Esophagus muscularis mucosa (tissue), 4 donors: ENCODE measurements at regions not wholly inside any gene's neighbourhood (a gene's known extent, or its start where the extent isn't known, plus 50 kb on each side); places are given as distances from the start of the nearest gene placed in this dataset.

ENCODE experiments used
- DNase-seq: peaks from one replicate; pipeline ENCODE4 v3.0.0-alpha.2; 2017; ENCODE audit errors: extremely low spot score
- H3K27ac ChIP-seq, 4 donors: fragments of 200-600 bp; sonication (generic); replicated peaks in 1 of 4; 1 replicate in 3 of 4; 2 replicates in 1 of 4; pipeline ENCODE4 v1.5.1; 2016 to 2019; ENCODE audit warnings: mild to moderate bottlenecking in 1 of 4
- H3K27me3 ChIP-seq, 4 donors: fragments of 200-600 bp; sonication (generic); one replicate each; pipeline versions ENCODE4 v1.5.1 to v1.6.0; 2016 to 2019
- H3K36me3 ChIP-seq, 4 donors: fragments of 200-600 bp; sonication (generic); one replicate each; pipeline ENCODE4 v1.5.1; 2016 to 2019
- H3K4me1 ChIP-seq, 4 donors: fragments of 200-600 bp; sonication (generic); one replicate each; pipeline ENCODE4 v1.5.1; 2016 to 2019
- H3K4me3 ChIP-seq, 4 donors: fragments of 200-600 bp; sonication (generic); 1 replicate in 2 of 4; 2 replicates in 2 of 4; pipeline ENCODE4 v1.5.1; 2016 to 2019; ENCODE audit warnings: mild to moderate bottlenecking in 4 of 4, moderate library complexity in 1 of 4
- H3K9me3 ChIP-seq, 4 donors: fragments of 200-600 bp; sonication (generic); 1 replicate in 3 of 4; 2 replicates in 1 of 4; pipeline ENCODE4 v1.5.1; 2016 to 2019
- CTCF ChIP-seq, 3 experiments: fragments of 200-600 bp in 2 of 3; fragments of 450-650 bp in 1 of 3; sonication (generic) in 2 of 3; IDR thresholded peaks; one replicate each; pipeline ENCODE4 v1.5.1; 2017 to 2019; ENCODE audit warnings: antibody characterized with exemption in 3 of 3, mild to moderate bottlenecking in 2 of 3, moderate library complexity in 1 of 3
- EP300 ChIP-seq: sonication (generic); formaldehyde crosslinking; IDR thresholded peaks from one replicate; pipeline ENCODE4 v1.6.1; 2017; ENCODE audit warnings: antibody characterized with exemption
- POLR2A ChIP-seq: fragments of 450-650 bp; IDR thresholded peaks from one replicate; pipeline ENCODE4 v1.6.1; 2017; ENCODE audit warnings: antibody characterized with exemption, moderate library complexity, mild to moderate bottlenecking, low read depth
- POLR2AphosphoS5 ChIP-seq, 2 donors: sonication (generic); formaldehyde crosslinking; IDR thresholded peaks; one replicate each; pipeline ENCODE4 v1.6.1; 2017; ENCODE audit warnings: antibody characterized with exemption in 2 of 2
- WGBS: methylation state at CpG from one replicate; pipeline ENCODE4 v1.1.5; 2018; 5-methylcytosine and 5-hydroxymethylcytosine counted together
- intact Hi-C: fragments of 100-400 bp; cut with DNase I; formaldehyde crosslinking; loops from one replicate; pipeline ENCODE4 v1.15.1; 2023

GRCh38 chr10:128764190-128764589 lies 638.0 kb upstream of the MKI67 start:
- no peak overlapping the region for H3K27ac ChIP-seq
- no peaks in the 10 kb centered on the region for H3K9me3 ChIP-seq
- 94% methylated on average over 9 of the region's 11 CpGs for WGBS
- H3K27me3 ChIP-seq = no peaks in the 10 kb centered on the region
- intact Hi-C loops = no loop called here
- H3K4me1 ChIP-seq = no peaks in the 10 kb centered on the region
- no peak overlapping the region for H3K4me3 ChIP-seq
- TF ChIP-seq POLR2A = no peak
- TF ChIP-seq EP300 = no peak
- TF ChIP-seq POLR2AphosphoS5 (IDR thresholded peaks at IDR 0.05) = no peak
- no peak for TF ChIP-seq CTCF (IDR thresholded peaks at IDR 0.05)
- no peaks in the 10 kb centered on the region for H3K36me3 ChIP-seq
- DNase-seq = no peak

- Histone ChIP-seq H3K27me3 (no peaks in the 10 kb centered on the region), H3K27ac (no peak overlapping the region), H3K4me1 (no peaks in the 10 kb centered on the region), H3K36me3 (no peaks in the 10 kb centered on the region), H3K4me3 (no peak overlapping the region), H3K9me3 (no peaks in the 10 kb centered on the region)
- intact Hi-C loops = no loop called here
- WGBS = 71% methylated on average over 2 of the region's 2 CpGs
- no peak for TF ChIP-seq CTCF (IDR thresholded peaks at IDR 0.05)
- TF ChIP-seq EP300 = no peak
- no peak for TF ChIP-seq POLR2A
- TF ChIP-seq POLR2AphosphoS5 (IDR thresholded peaks at IDR 0.05) = no peak
- peak; percentile 60 for DNase-seq
Measured at GRCh38 chr10:128766915-128767314, 640.7 kb upstream of the MKI67 start.

GRCh38 chr10:128774979-128775378 lies 648.8 kb upstream of the MKI67 start:
- 84% methylated on average over 1 of the region's 1 CpG for WGBS
- Histone ChIP-seq H3K27me3 (no peaks in the 10 kb centered on the region), H3K36me3 (no peaks in the 10 kb centered on the region), H3K9me3 (no peaks in the 10 kb centered on the region), H3K4me3 (no peak overlapping the region), H3K4me1 (peaks cover 0 to 4% (median 0%) of the 10 kb centered on the region in 4 donors), H3K27ac (no peak overlapping the region)
- peak; percentile 62 for DNase-seq
- intact Hi-C loops = no loop called here
- no peak for TF ChIP-seq EP300
- TF ChIP-seq POLR2A = no peak
- TF ChIP-seq CTCF (IDR thresholded peaks at IDR 0.05) = no peak
- TF ChIP-seq POLR2AphosphoS5 (IDR thresholded peaks at IDR 0.05) = no peak

DNA sequence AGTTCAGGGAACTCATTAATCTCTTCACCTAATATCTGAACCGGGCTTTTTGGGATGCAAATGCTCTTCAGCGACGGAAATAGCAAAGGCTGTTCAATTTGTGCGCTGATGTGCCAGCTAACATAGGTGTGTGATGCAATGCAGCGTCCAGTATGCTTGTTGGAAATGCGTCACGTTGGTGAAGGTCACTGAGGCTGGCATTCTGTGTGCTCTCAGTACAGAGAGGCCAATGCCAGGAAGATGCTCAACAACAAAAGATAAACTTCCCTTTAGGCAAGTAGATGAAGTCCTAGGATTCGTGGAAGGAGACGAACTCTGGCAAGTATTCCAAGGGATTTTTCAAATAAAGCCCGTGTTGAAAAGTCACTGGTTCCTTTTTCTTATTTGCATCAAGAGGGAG lies 649.5 kb upstream of the MKI67 start:
- DNase-seq = no peak
- Histone ChIP-seq H3K4me3 (no peak overlapping the region), H3K27me3 (no peaks in the 10 kb centered on the region), H3K27ac (no peak overlapping the region), H3K9me3 (no peaks in the 10 kb centered on the region), H3K36me3 (no peaks in the 10 kb centered on the region), H3K4me1 (peaks cover 0 to 4% (median 2%) of the 10 kb centered on the region in 4 donors)
- 86% methylated on average over 10 of the region's 10 CpGs for WGBS
- intact Hi-C loops = no loop called here
- TF ChIP-seq EP300 (no peak), CTCF (IDR thresholded peaks at IDR 0.05) (no peak), POLR2A (no peak), POLR2AphosphoS5 (IDR thresholded peaks at IDR 0.05) (no peak)

DNA sequence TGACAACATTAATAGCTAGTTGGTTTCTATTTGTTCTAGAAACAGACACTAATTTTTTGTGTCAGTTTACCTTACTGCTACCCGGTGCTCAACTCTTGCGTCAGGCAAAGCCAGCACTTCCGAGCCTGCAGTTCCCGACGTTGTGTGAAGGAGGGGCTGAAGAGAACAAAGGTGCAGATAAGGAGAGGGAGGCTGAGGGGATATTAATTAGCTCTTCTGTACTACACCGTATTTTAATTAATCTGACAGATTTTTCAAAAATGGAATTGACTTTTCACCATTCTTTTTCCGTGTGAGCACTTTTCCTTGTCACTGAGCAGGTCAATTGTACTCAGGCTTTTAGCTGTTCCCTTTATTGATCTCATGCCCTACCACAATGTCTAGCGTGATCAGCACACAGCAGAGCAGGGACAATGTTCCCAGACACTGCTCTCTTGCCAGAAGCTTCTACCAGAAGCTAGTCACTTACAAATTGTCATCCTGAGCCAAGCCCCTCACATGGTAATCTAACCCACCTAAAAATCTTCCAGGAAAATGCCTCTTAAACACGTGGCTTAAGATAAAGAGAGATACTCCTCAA lies 650.5 kb upstream of the MKI67 start:
- no peaks in the 10 kb centered on the region for H3K9me3 ChIP-seq
- no peak overlapping the region for H3K4me3 ChIP-seq
- no peak for DNase-seq
- H3K36me3 ChIP-seq = no peaks in the 10 kb centered on the region
- H3K27ac ChIP-seq = no peak overlapping the region
- WGBS = 72% methylated on average over 9 of the region's 9 CpGs
- H3K4me1 ChIP-seq = peaks cover 0 to 4% (median 2%) of the 10 kb centered on the region in 4 donors
- no peaks in the 10 kb centered on the region for H3K27me3 ChIP-seq
- TF ChIP-seq CTCF (IDR thresholded peaks at IDR 0.05) (no peak), POLR2AphosphoS5 (IDR thresholded peaks at IDR 0.05) (no peak), POLR2A (no peak), EP300 (no peak)
- intact Hi-C loops = no loop called here
